GM12873 (cell line): ENCODE measurements at regions not wholly inside any gene's neighbourhood (a gene's known extent, or its start where the extent isn't known, plus 50 kb on each side); places are given as distances from the start of the nearest gene placed in this dataset.

ENCODE experiments used
- TF ChIP-seq, protein P1 (sequence below): IDR thresholded peaks from 2 replicates; pipeline ENCODE4 v1.5.1; 2012; ENCODE audit warnings: low read depth, mild to moderate bottlenecking, moderate library complexity, low read length, control low read depth; ENCODE audit not compliant: insufficient read depth; ENCODE audit errors: missing control alignments

DNA sequence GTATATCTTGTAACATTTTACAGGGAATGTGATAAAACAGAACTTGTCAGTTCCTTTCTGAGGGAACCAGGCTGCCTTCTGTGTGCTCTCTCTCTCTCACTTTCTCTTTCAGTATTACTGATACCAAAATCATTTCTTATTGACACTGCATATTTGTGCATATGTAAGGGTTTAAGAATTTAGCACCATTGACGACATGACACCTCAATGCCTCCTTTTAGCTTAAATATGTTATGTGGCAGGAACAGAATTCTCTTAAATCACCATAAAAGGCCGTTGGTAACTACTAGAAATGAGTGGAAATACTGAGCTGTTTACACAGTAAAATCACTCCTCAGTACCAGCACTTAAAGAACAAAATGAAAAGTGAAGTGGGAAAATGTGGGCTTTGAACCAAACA, 457.7 kb upstream of the SYT1 start:
- TF ChIP-seq, protein P1, sequence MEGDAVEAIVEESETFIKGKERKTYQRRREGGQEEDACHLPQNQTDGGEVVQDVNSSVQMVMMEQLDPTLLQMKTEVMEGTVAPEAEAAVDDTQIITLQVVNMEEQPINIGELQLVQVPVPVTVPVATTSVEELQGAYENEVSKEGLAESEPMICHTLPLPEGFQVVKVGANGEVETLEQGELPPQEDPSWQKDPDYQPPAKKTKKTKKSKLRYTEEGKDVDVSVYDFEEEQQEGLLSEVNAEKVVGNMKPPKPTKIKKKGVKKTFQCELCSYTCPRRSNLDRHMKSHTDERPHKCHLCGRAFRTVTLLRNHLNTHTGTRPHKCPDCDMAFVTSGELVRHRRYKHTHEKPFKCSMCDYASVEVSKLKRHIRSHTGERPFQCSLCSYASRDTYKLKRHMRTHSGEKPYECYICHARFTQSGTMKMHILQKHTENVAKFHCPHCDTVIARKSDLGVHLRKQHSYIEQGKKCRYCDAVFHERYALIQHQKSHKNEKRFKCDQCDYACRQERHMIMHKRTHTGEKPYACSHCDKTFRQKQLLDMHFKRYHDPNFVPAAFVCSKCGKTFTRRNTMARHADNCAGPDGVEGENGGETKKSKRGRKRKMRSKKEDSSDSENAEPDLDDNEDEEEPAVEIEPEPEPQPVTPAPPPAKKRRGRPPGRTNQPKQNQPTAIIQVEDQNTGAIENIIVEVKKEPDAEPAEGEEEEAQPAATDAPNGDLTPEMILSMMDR: no peak

DNA sequence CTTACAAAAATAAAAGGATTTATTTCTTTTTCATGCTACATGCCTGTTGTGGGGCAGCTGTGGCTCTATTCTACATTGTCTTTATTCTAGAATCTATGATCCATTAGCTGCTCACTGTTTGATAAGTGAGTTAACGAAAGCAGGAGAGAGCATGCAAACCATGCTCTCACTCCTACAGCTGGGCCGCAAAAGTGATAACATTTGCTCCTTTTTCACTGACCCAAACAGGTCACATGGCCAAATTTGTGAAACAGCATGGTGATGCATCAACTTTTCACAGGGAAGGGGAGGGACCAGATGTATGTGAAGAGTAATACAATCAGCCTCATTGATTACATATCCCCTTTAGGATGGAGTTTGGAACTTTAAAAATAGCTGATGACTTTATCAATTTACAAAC, 456.9 kb upstream of the SYT1 start:
- TF ChIP-seq, protein P1: no peak

DNA sequence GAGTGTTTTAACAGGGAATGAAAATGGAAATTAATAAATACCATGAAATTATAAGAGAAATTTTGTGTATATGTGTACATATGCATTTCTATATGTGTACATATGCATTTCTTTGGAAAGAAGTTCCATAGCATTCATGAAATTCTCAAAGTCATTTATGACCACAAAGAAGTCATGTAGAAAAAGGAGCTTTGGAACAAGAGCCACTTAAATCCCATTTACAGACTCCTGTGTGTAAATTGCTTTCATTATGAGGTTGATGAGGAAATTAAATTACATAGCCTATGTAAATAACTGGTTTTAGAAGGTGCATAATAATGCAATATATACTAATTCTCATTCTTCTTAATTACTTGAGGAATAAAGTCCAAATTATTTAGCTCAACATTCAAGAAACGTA, 450.5 kb upstream of the SYT1 start:
- TF ChIP-seq, protein P1: no peak

DNA sequence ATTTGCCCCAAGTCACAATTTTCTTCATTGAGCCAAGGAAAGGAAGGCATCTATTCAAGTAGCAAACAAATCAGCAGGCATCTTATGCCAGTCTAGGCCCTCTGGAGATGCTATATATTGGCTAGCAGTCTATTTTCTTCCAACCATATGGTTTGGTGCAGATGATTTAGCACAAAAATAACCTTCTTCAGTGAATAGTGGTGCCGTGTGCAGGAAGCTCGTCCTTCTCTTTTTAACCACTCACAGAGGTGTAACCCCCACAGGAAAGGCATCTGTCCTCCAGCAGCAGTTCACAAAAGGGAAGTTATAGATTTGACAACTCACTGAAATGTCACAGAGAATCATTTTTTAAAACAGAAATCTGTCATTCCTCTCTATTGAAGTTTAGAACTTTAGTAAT, 445.7 kb upstream of the SYT1 start:
- TF ChIP-seq, protein P1: no peak

DNA sequence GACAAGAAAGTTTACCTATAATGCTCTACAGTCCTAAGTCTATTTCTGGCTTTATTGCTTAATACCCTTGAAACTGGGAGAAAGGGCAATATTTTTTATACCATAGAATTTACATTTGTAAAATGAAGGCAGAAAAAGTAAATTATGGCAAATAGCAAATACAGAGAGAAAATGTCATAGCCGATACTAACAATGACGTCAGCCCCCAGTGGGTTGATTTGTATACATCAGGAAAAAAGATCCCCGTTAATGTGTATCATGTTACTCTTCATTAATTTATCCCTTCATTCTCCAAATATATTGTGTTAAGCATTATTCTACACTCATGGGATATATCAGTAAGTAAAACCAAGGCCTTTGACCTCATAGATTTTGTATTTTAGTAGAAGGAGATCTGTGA, 445.1 kb upstream of the SYT1 start:
- TF ChIP-seq, protein P1: no peak

DNA sequence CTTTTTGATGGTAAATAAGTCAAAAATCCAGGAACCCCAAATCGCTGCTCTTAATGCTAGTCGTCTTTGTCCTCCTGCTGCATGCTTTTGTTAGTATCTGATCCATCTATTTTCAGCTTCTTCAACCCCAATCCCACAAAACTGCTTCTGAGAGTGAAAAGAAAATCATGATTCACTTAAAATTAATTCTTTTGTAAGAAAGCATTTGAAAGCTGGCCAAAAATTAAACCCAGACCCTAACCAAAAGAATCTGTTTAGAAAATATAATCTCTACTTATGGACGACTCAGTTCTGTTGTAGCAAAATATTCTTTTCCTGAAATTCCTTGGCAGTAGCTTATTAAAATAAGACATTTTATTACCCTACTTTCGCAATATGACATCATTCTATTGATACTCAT, 443.6 kb upstream of the SYT1 start:
- TF ChIP-seq, protein P1: no peak

DNA sequence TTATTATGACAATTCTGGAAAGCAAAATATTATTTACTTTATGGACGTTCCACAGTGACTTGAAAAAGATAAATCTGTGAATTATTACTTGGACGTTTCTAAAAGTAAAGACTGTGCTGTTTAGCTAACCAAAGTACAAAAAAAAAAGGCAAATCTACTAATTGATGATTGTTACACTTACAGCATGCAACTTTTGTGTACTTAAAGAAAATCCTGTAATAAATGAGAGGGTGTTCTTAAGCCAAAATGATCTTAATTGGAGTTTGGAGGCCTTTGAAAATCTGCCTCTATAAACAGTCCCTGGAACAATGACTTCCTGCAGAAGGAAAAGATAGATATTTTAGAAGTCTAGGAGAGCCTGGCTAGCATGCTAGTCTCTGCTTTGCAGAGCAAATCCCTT, 434.0 kb upstream of the SYT1 start:
- TF ChIP-seq, protein P1: no peak
